Left hindlimb (tissue), 1 donor: ENCODE measurements at regions not wholly inside any gene's neighbourhood (a gene's known extent, or its start where the extent isn't known, plus 50 kb on each side); places are given as distances from the start of the nearest gene placed in this dataset.
"Not testable (repeated sequence)": the region's sequence is repeated elsewhere in the genome, so short reads cannot be mapped to it uniquely, and the experiment has no call there.

Source experiments
- DNase-seq: peaks from one replicate; pipeline ENCODE4 v3.0.0-alpha.2; 2018

- no peak for DNase-seq
These were observed 228.9 kb upstream of the FAM78B start for GRCh38 chr1:166395729-166396128.

- not testable (repeated sequence) for DNase-seq
These were observed 242.7 kb upstream of the FAM78B start for GRCh38 chr1:166409253-166410082.

- DNase-seq: no peak
These were observed 243.2 kb upstream of the FAM78B start for GRCh38 chr1:166410083-166410385.

GRCh38 chr1:166416831-166417230 lies 250.0 kb upstream of the FAM78B start:
- not testable (repeated sequence) for DNase-seq

- DNase-seq: no peak
These were observed 251.6 kb upstream of the FAM78B start for GRCh38 chr1:166418344-166418933.

GRCh38 chr1:166422586-166422985 lies 255.8 kb upstream of the FAM78B start:
- DNase-seq: not testable (repeated sequence)

GRCh38 chr1:166432655-166433054 lies 265.9 kb upstream of the FAM78B start:
- DNase-seq: no peak

GRCh38 chr1:166433404-166434304 lies 266.9 kb upstream of the FAM78B start:
- DNase-seq: not testable (repeated sequence)

GRCh38 chr1:166457700-166458099 lies 290.9 kb upstream of the FAM78B start:
- DNase-seq: no peak

- DNase-seq: no peak
These were observed 297.5 kb upstream of the FAM78B start for GRCh38 chr1:166464333-166464732.

GRCh38 chr1:166470014-166470413 lies 303.2 kb upstream of the FAM78B start:
- no peak for DNase-seq

GRCh38 chr1:166470441-166470840 lies 303.6 kb upstream of the FAM78B start:
- no peak for DNase-seq

GRCh38 chr1:166471359-166471758 lies 304.6 kb upstream of the FAM78B start:
- DNase-seq: no peak

- DNase-seq: no peak
These were observed 312.3 kb upstream of the FAM78B start for GRCh38 chr1:166479052-166479631.

GRCh38 chr1:166484471-166484870 lies 317.7 kb upstream of the FAM78B start:
- no peak for DNase-seq

- DNase-seq: no peak
These were observed 318.1 kb upstream of the FAM78B start for GRCh38 chr1:166484871-166485270.

- DNase-seq: no peak
These were observed 318.8 kb upstream of the FAM78B start for GRCh38 chr1:166485620-166486019.

- DNase-seq: no peak
These were observed 321.5 kb upstream of the FAM78B start for GRCh38 chr1:166488327-166488726.

- DNase-seq: no peak
These were observed 322.5 kb upstream of the FAM78B start for GRCh38 chr1:166489356-166489669.

- no peak for DNase-seq
These were observed 323.1 kb upstream of the FAM78B start for GRCh38 chr1:166489670-166490436.

GRCh38 chr1:166490437-166490991 lies 323.7 kb upstream of the FAM78B start:
- DNase-seq: no peak

GRCh38 chr1:166493765-166494164 lies 327.0 kb upstream of the FAM78B start:
- DNase-seq: not testable (repeated sequence)
